ENCODE measurements at regions not wholly inside any gene's neighbourhood (a gene's known extent, or its start where the extent isn't known, plus 50 kb on each side); places are given as distances from the start of the nearest gene placed in this dataset.

DNA sequence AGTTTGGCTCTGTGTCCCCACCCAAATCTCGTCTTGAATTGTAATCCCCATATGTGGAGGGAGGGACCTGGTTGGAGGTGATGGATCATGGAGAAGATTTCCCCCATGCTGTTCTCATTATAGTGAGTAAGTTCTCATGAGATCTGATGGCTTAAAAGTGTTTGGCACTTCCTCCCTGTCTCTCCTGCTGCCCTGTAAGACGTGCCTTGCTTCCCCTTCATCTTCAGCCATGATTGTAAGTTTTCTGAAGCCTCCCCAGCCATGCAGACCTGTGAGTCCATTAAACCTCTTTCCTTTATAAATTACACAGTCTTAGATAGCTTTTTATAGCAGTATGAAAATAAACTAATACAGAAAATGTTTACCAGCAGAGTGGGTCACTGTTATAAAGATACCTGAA lies 577.6 kb downstream of the UTRN start:
- peaks cover 7% of the 10 kb centered on the region for H3K27me3 Mint-ChIP-seq (ENCODE audit: unreplicated experiment)
- peaks cover 9% of the 10 kb centered on the region for H3K9me3 Mint-ChIP-seq (ENCODE audit: unreplicated experiment)
- no peak overlapping the region for H3K4me3 Mint-ChIP-seq (ENCODE audit: unreplicated experiment)
- H3K4me1 Mint-ChIP-seq (ENCODE audit: low read depth, unreplicated experiment), result no peaks in the 10 kb centered on the region
- TF ChIP-seq, protein P1, sequence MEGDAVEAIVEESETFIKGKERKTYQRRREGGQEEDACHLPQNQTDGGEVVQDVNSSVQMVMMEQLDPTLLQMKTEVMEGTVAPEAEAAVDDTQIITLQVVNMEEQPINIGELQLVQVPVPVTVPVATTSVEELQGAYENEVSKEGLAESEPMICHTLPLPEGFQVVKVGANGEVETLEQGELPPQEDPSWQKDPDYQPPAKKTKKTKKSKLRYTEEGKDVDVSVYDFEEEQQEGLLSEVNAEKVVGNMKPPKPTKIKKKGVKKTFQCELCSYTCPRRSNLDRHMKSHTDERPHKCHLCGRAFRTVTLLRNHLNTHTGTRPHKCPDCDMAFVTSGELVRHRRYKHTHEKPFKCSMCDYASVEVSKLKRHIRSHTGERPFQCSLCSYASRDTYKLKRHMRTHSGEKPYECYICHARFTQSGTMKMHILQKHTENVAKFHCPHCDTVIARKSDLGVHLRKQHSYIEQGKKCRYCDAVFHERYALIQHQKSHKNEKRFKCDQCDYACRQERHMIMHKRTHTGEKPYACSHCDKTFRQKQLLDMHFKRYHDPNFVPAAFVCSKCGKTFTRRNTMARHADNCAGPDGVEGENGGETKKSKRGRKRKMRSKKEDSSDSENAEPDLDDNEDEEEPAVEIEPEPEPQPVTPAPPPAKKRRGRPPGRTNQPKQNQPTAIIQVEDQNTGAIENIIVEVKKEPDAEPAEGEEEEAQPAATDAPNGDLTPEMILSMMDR (IDR thresholded peaks at IDR 0.05; ENCODE audit: partially characterized antibody, unreplicated experiment), result no peak
- peaks cover 18% of the 10 kb centered on the region for H3K36me3 Mint-ChIP-seq (ENCODE audit: unreplicated experiment)
- no peak for DNase-seq
- H3K27ac Mint-ChIP-seq (ENCODE audit: unreplicated experiment), result no peak overlapping the region

DNA sequence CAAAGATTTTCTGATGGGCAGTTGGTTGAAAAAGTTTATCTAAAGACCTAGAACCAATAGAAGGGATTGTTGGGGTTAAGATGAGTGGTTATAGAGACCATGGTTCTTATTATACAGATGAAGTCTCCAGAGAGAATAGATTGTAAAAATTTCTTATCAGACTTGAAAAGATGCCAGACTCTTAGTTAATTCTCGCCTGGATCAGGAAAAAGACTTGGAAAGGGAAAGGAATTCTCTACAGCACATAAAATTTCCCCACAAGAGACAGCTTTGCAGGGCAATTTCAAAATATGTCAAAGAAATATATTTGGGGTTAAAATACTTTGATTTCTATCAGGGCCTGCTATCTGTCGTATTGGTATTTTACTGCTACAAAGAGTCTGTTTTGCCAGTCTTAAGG lies 582.6 kb downstream of the UTRN start:
- peaks cover 18% of the 10 kb centered on the region for H3K36me3 Mint-ChIP-seq (ENCODE audit: unreplicated experiment)
- H3K9me3 Mint-ChIP-seq (ENCODE audit: unreplicated experiment), result peaks cover 4% of the 10 kb centered on the region
- TF ChIP-seq, protein P1 (IDR thresholded peaks at IDR 0.05; ENCODE audit: partially characterized antibody, unreplicated experiment), result no peak
- H3K4me3 Mint-ChIP-seq (ENCODE audit: unreplicated experiment), result no peak overlapping the region
- peaks cover 7% of the 10 kb centered on the region for H3K27me3 Mint-ChIP-seq (ENCODE audit: unreplicated experiment)
- no peak overlapping the region for H3K27ac Mint-ChIP-seq (ENCODE audit: unreplicated experiment)
- DNase-seq, result no peak
- no peaks in the 10 kb centered on the region for H3K4me1 Mint-ChIP-seq (ENCODE audit: low read depth, unreplicated experiment)

DNA sequence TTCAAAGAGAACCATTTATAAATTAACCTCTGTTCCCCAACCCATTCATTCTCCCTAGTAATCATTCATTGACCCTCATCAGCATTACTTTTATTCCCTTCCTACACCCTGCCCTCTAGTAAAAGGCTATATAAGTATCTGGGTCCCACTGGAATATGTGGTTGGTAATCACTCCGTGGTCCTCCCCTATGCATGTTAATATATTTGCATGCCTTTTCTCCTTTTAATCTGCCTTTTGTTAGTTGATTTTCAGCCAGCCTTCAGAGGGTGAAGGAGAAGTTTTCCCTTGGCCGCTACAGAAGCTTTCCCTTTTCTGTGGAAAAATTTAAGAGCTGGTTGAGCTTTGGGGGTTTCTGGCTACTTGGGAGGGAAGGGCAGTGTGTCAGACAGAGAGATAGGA lies 585.6 kb downstream of the UTRN start:
- H3K4me3 Mint-ChIP-seq (ENCODE audit: unreplicated experiment), result no peak overlapping the region
- TF ChIP-seq, protein P1 (IDR thresholded peaks at IDR 0.05; ENCODE audit: partially characterized antibody, unreplicated experiment), result no peak
- H3K27me3 Mint-ChIP-seq (ENCODE audit: unreplicated experiment), result no peaks in the 10 kb centered on the region
- no peak for DNase-seq
- no peak overlapping the region for H3K27ac Mint-ChIP-seq (ENCODE audit: unreplicated experiment)
- H3K36me3 Mint-ChIP-seq (ENCODE audit: unreplicated experiment), result no peaks in the 10 kb centered on the region
- no peaks in the 10 kb centered on the region for H3K4me1 Mint-ChIP-seq (ENCODE audit: low read depth, unreplicated experiment)
- no peaks in the 10 kb centered on the region for H3K9me3 Mint-ChIP-seq (ENCODE audit: unreplicated experiment)

DNA sequence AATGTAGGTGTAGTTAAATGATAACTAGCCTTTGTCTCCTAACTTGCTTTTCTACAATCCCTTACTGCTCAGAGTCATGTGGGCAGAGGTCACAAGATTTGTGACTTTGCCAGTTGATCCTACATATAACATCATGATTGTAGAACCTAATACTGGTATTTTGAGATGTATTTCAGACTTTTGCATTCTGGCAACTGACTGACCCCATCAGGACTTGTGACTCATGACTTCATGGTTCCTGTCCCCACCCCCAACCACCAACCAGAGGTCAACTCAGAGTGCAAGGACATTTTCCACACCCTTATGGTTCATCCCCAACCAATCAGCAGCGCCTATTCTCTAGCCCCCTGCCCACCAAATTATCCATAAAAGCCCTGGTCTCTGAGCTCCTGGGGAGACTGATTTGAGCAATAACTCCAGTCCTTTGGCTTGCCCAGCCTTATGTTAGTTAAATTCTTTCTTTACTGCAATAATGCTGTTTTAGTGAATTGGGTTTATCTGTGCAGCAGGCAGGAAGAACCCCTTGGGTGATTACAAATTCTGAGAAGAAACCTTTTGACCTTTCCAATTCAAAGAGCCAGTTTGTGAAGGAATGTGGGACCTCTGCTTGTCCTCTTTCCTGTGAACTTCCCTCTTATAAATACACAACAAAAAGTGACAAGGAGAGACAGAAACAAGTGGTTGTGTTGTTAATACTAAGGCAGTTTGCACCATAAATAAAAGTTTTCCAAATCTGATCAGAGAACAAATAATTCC lies 588.7 kb downstream of the UTRN start:
- Mint-ChIP-seq H3K27me3 (ENCODE audit: unreplicated experiment) (no peaks in the 10 kb centered on the region), H3K4me1 (ENCODE audit: low read depth, unreplicated experiment) (no peaks in the 10 kb centered on the region), H3K27ac (ENCODE audit: unreplicated experiment) (no peak overlapping the region), H3K36me3 (ENCODE audit: unreplicated experiment) (no peaks in the 10 kb centered on the region), H3K9me3 (ENCODE audit: unreplicated experiment) (no peaks in the 10 kb centered on the region), H3K4me3 (ENCODE audit: unreplicated experiment) (no peak overlapping the region)
- TF ChIP-seq, protein P1 (IDR thresholded peaks at IDR 0.05; ENCODE audit: partially characterized antibody, unreplicated experiment), result no peak
- no peak for DNase-seq

DNA sequence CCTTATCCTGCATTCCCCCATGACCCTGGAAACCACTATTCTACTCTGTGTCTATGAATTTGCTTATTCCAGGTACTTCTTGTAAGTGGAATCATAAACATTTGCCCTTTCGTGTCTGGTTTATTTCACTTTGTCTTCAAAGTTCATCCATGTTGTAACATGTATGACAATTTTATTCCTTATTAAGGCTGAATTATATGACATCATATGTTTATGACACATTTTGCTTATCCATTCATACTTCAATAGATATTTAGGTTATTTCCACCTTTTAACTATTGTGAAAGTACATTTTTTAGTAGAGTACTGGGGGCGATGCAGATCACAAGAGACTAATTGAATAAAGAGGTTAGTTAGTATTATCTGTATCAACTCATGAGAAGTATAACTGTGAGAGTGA lies 591.6 kb downstream of the UTRN start:
- Mint-ChIP-seq H3K27ac (ENCODE audit: unreplicated experiment) (no peak overlapping the region), H3K27me3 (ENCODE audit: unreplicated experiment) (no peaks in the 10 kb centered on the region), H3K36me3 (ENCODE audit: unreplicated experiment) (no peaks in the 10 kb centered on the region), H3K4me1 (ENCODE audit: low read depth, unreplicated experiment) (no peaks in the 10 kb centered on the region), H3K9me3 (ENCODE audit: unreplicated experiment) (no peaks in the 10 kb centered on the region), H3K4me3 (ENCODE audit: unreplicated experiment) (no peak overlapping the region)
- TF ChIP-seq, protein P1 (IDR thresholded peaks at IDR 0.05; ENCODE audit: partially characterized antibody, unreplicated experiment), result no peak
- no peak for DNase-seq
